ENCODE measurements at regions not wholly inside any gene's neighbourhood (a gene's known extent, or its start where the extent isn't known, plus 50 kb on each side); places are given as distances from the start of the nearest gene placed in this dataset.

- no peak for DNase-seq
Measured at GRCh38 chr1:170864876-170865538, 70.3 kb upstream of the MROH9 start.

- no peak for DNase-seq
Measured at GRCh38 chr1:170866646-170867045, 68.7 kb upstream of the MROH9 start.

- no peak for DNase-seq
Measured at GRCh38 chr1:170871868-170872267, 63.5 kb upstream of the MROH9 start.

GRCh38 chr1:170872663-170873062 is 62.7 kb upstream of the MROH9 start:
- DNase-seq, result no peak

GRCh38 chr1:170874671-170875070 is 60.7 kb upstream of the MROH9 start:
- no peak for DNase-seq

- DNase-seq, result peak; percentile 20
Measured at GRCh38 chr1:170881268-170882265, 53.8 kb upstream of the MROH9 start.
